H1 (cell line): ENCODE measurements at regions not wholly inside any gene's neighbourhood (a gene's known extent, or its start where the extent isn't known, plus 50 kb on each side); places are given as distances from the start of the nearest gene placed in this dataset.

ENCODE experiments used
- BRCA1 ChIP-seq: IDR thresholded peaks from 2 replicates; pipeline ENCODE4 v1.6.1; 2012; ENCODE audit warnings: low read depth, low read length, improper control_type of control experiment
- JUN ChIP-seq: IDR thresholded peaks from 2 replicates; pipeline ENCODE4 v1.6.1; 2011; ENCODE audit warnings: low read depth, mild to moderate bottlenecking, improper control_type of control experiment, low read length
- RAD21 ChIP-seq, 2 experiments: IDR thresholded peaks in 1 of 2; conservative IDR thresholded peaks in 1 of 2; 2 replicates each; pipeline ENCODE4 v1.6.1; 2011; ENCODE audit warnings: low read depth in 2 of 2, low read length in 2 of 2, improper control_type of control experiment in 1 of 2, inconsistent platforms in 1 of 2, mild to moderate bottlenecking in 1 of 2, moderate library complexity in 1 of 2
- ZNF274 ChIP-seq: IDR thresholded peaks from 2 replicates; pipeline ENCODE4 v1.7.0; 2012; ENCODE audit warnings: low read length, borderline replicate concordance; ENCODE audit errors: extremely low read depth

DNA sequence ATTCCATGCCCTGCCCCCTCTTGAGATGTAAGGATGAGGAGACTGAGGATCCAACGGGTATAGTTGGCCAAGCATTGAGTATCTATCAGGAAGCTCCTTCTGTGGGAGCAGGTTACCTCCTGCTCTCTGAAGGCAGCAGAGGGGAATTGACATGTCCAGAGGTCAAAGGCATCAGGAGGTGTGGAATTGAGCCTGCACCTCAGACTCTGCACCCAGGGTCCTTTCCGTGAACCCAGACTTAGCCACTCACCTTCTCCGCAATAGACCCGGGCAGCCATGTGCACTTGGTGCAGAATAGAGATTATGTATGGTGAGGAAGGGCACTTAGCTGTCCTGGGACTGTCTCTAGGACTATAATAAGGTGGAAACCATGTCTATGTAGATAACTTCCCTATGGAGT, 399.0 kb upstream of the TPM1 start (continued):
- TF ChIP-seq ZNF274: no peak
- no peak for TF ChIP-seq RAD21 (IDR thresholded peaks at IDR 0.05 in 1 of 2, conservative IDR thresholded peaks at IDR 0.05 in 1 of 2; ENCODE audit: low read depth in 2 of 2, low read length in 2 of 2)
- TF ChIP-seq BRCA1: no peak
- TF ChIP-seq JUN: no peak
- TF ChIP-seq, all 59 proteins: peak for 0
